ENCODE measurements at regions not wholly inside any gene's neighbourhood (a gene's known extent, or its start where the extent isn't known, plus 50 kb on each side); places are given as distances from the start of the nearest gene placed in this dataset.
"Not testable (repeated sequence)": the region's sequence is repeated elsewhere in the genome, so short reads cannot be mapped to it uniquely, and the experiment has no call there.

GRCh38 chr13:67464154-67464553 is 234.0 kb upstream of the PCDH9 start:
- H3K4me3 ChIP-seq (replicated peaks; ENCODE audit: low read depth, low read length): no peak overlapping the region
- no peaks in the 10 kb centered on the region for H3K27me3 ChIP-seq (replicated peaks; ENCODE audit: control insufficient read depth, insufficient read depth, low read length)
- no peak for DNase-seq (ENCODE audit: extremely low read depth, insufficient read length)
- H3K36me3 ChIP-seq (ENCODE audit: control insufficient read depth, insufficient read depth, low read length): no peaks in the 10 kb centered on the region
- no peak for TF ChIP-seq CTCF (IDR thresholded peaks at IDR 0.05; ENCODE audit: insufficient read depth, low read length, poor library complexity, severe bottlenecking)

- no peak for TF ChIP-seq CTCF (IDR thresholded peaks at IDR 0.05; ENCODE audit: insufficient read depth, low read length, poor library complexity, severe bottlenecking)
- no peak for DNase-seq (ENCODE audit: extremely low read depth, insufficient read length)
- no peak overlapping the region for H3K4me3 ChIP-seq (replicated peaks; ENCODE audit: low read depth, low read length)
- no peaks in the 10 kb centered on the region for H3K36me3 ChIP-seq (ENCODE audit: control insufficient read depth, insufficient read depth, low read length)
- H3K27me3 ChIP-seq (replicated peaks; ENCODE audit: control insufficient read depth, insufficient read depth, low read length): no peaks in the 10 kb centered on the region
Measured at GRCh38 chr13:67462098-67462497, 232.0 kb upstream of the PCDH9 start.

GRCh38 chr13:67452526-67452925 is 222.4 kb upstream of the PCDH9 start:
- not testable (repeated sequence) for DNase-seq (ENCODE audit: extremely low read depth, insufficient read length); H3K4me3 ChIP-seq (replicated peaks; ENCODE audit: low read depth, low read length); H3K27me3 ChIP-seq (replicated peaks; ENCODE audit: control insufficient read depth, insufficient read depth, low read length); H3K36me3 ChIP-seq (ENCODE audit: control insufficient read depth, insufficient read depth, low read length)

GRCh38 chr13:67445436-67445835 is 215.3 kb upstream of the PCDH9 start:
- Histone ChIP-seq H3K27me3 (replicated peaks; ENCODE audit: control insufficient read depth, insufficient read depth, low read length) (no peaks in the 10 kb centered on the region), H3K4me3 (replicated peaks; ENCODE audit: low read depth, low read length) (no peak overlapping the region), H3K36me3 (ENCODE audit: control insufficient read depth, insufficient read depth, low read length) (no peaks in the 10 kb centered on the region)
- DNase-seq (ENCODE audit: extremely low read depth, insufficient read length): no peak
- TF ChIP-seq CTCF (IDR thresholded peaks at IDR 0.05; ENCODE audit: insufficient read depth, low read length, poor library complexity, severe bottlenecking): no peak

GRCh38 chr13:67443923-67444322 is 213.8 kb upstream of the PCDH9 start:
- DNase-seq (ENCODE audit: extremely low read depth, insufficient read length): no peak
- Histone ChIP-seq H3K4me3 (replicated peaks; ENCODE audit: low read depth, low read length) (no peak overlapping the region), H3K27me3 (replicated peaks; ENCODE audit: control insufficient read depth, insufficient read depth, low read length) (no peaks in the 10 kb centered on the region), H3K36me3 (ENCODE audit: control insufficient read depth, insufficient read depth, low read length) (no peaks in the 10 kb centered on the region)
- TF ChIP-seq CTCF (IDR thresholded peaks at IDR 0.05; ENCODE audit: insufficient read depth, low read length, poor library complexity, severe bottlenecking): no peak

GRCh38 chr13:67440236-67440975 is 210.3 kb upstream of the PCDH9 start:
- no peaks in the 10 kb centered on the region for H3K36me3 ChIP-seq (ENCODE audit: control insufficient read depth, insufficient read depth, low read length)
- TF ChIP-seq CTCF (IDR thresholded peaks at IDR 0.05; ENCODE audit: insufficient read depth, low read length, poor library complexity, severe bottlenecking): no peak
- H3K27me3 ChIP-seq (replicated peaks; ENCODE audit: control insufficient read depth, insufficient read depth, low read length): no peaks in the 10 kb centered on the region
- no peak for DNase-seq (ENCODE audit: extremely low read depth, insufficient read length)
- H3K4me3 ChIP-seq (replicated peaks; ENCODE audit: low read depth, low read length): no peak overlapping the region
